ENCODE measurements at regions not wholly inside any gene's neighbourhood (a gene's known extent, or its start where the extent isn't known, plus 50 kb on each side); places are given as distances from the start of the nearest gene placed in this dataset.

- Histone ChIP-seq H3K4me3 (no peak overlapping the region), H3K9me3 (ENCODE audit: insufficient read depth, low read depth) (no peaks in the 10 kb centered on the region), H3K4me1 (replicated peaks; ENCODE audit: insufficient read depth) (no peaks in the 10 kb centered on the region), H3K4me2 (no peak overlapping the region), H3K36me3 (ENCODE audit: low read depth) (no peaks in the 10 kb centered on the region), H3K9me2 (ENCODE audit: insufficient read depth) (no peaks in the 10 kb centered on the region), H2AFZ (no peak overlapping the region), H3F3A (ENCODE audit: insufficient read depth, low read depth) (no peaks in the 10 kb centered on the region), H4K20me1 (ENCODE audit: insufficient read depth) (no peaks in the 10 kb centered on the region), H3K27ac (no peak overlapping the region), H3K79me2 (ENCODE audit: low read depth) (no peaks in the 10 kb centered on the region), H3K27me3 (ENCODE audit: insufficient read depth, low read depth) (no peaks in the 10 kb centered on the region)
- intact Hi-C loops (cut with micrococcal nuclease; ENCODE audit: unreplicated experiment), result no loop called here
- ChIA-PET POLR2A (ENCODE audit: unreplicated experiment) (no interaction called here), CTCF (no interaction called here)
- TF ChIP-seq CTCF (conservative IDR thresholded peaks at IDR 0.05) (no peak), EZH2 (IDR thresholded peaks at IDR 0.05; ENCODE audit: low read depth) (no peak)
- DNase-seq, result no peak
- no TSS peak for BruUV-seq (replicated peaks)
These were observed 593.8 kb upstream of the GOT2 start for GRCh38 chr16:59327894-59328293.

GRCh38 chr16:59326955-59327354 lies 592.8 kb upstream of the GOT2 start:
- BruUV-seq (replicated peaks), result no TSS peak

GRCh38 chr16:59324462-59324861 lies 590.3 kb upstream of the GOT2 start:
- Histone ChIP-seq H3K27ac (no peak overlapping the region), H4K20me1 (ENCODE audit: insufficient read depth) (no peaks in the 10 kb centered on the region), H3K4me3 (no peak overlapping the region), H3K9me2 (ENCODE audit: insufficient read depth) (no peaks in the 10 kb centered on the region), H3K36me3 (ENCODE audit: low read depth) (no peaks in the 10 kb centered on the region), H3K9me3 (ENCODE audit: insufficient read depth, low read depth) (no peaks in the 10 kb centered on the region), H3K4me2 (no peak overlapping the region), H2AFZ (no peak overlapping the region), H3K79me2 (ENCODE audit: low read depth) (no peaks in the 10 kb centered on the region), H3K27me3 (ENCODE audit: insufficient read depth, low read depth) (no peaks in the 10 kb centered on the region), H3F3A (ENCODE audit: insufficient read depth, low read depth) (no peaks in the 10 kb centered on the region), H3K4me1 (replicated peaks; ENCODE audit: insufficient read depth) (no peaks in the 10 kb centered on the region)
- BruUV-seq (replicated peaks), result no TSS peak
- no peak for TF ChIP-seq CTCF (conservative IDR thresholded peaks at IDR 0.05)
- TF ChIP-seq EZH2 (IDR thresholded peaks at IDR 0.05; ENCODE audit: low read depth), result no peak
- POLR2A ChIA-PET (ENCODE audit: unreplicated experiment), result no interaction called here
- no peak for DNase-seq
- intact Hi-C loops (cut with micrococcal nuclease; ENCODE audit: unreplicated experiment), result no loop called here
- CTCF ChIA-PET, result no interaction called here

More at GRCh38 chr16:59326955-59327354, 592.8 kb upstream of the GOT2 start:
- H4K20me1 ChIP-seq (ENCODE audit: insufficient read depth), result no peaks in the 10 kb centered on the region
- H3K4me1 ChIP-seq (replicated peaks; ENCODE audit: insufficient read depth), result no peaks in the 10 kb centered on the region
- H3K4me3 ChIP-seq, result no peak overlapping the region
- H3K9me2 ChIP-seq (ENCODE audit: insufficient read depth), result no peaks in the 10 kb centered on the region
- no peaks in the 10 kb centered on the region for H3K79me2 ChIP-seq (ENCODE audit: low read depth)
- POLR2A ChIA-PET (ENCODE audit: unreplicated experiment), result no interaction called here
- H3K27ac ChIP-seq, result no peak overlapping the region
- H3K27me3 ChIP-seq (ENCODE audit: insufficient read depth, low read depth), result no peaks in the 10 kb centered on the region
- intact Hi-C loops (cut with micrococcal nuclease; ENCODE audit: unreplicated experiment), result no loop called here
- DNase-seq, result no peak
- CTCF ChIA-PET, result no interaction called here
- no peak overlapping the region for H3K4me2 ChIP-seq
- H2AFZ ChIP-seq, result no peak overlapping the region
- H3K9me3 ChIP-seq (ENCODE audit: insufficient read depth, low read depth), result no peaks in the 10 kb centered on the region
- no peaks in the 10 kb centered on the region for H3K36me3 ChIP-seq (ENCODE audit: low read depth)
- TF ChIP-seq EZH2 (IDR thresholded peaks at IDR 0.05; ENCODE audit: low read depth), result no peak
- no peak for TF ChIP-seq CTCF (conservative IDR thresholded peaks at IDR 0.05)
- H3F3A ChIP-seq (ENCODE audit: insufficient read depth, low read depth), result no peaks in the 10 kb centered on the region

All from PC-9 (cell line).